ENCODE measurements at regions not wholly inside any gene's neighbourhood (a gene's known extent, or its start where the extent isn't known, plus 50 kb on each side); places are given as distances from the start of the nearest gene placed in this dataset.

- TF ChIP-seq HMGXB4 (CRISPR knock-in tag; IDR thresholded peaks at IDR 0.05; ENCODE audit: borderline replicate concordance) (no peak), SREBF2 (IDR thresholded peaks at IDR 0.05) (no peak), KDM5A (IDR thresholded peaks at IDR 0.05) (no peak), ESRRA (IDR thresholded peaks at IDR 0.05; ENCODE audit: borderline replicate concordance, low read length) (no peak), HOXB5 (CRISPR knock-in tag; IDR thresholded peaks at IDR 0.05) (no peak), FOXS1 (CRISPR knock-in tag; IDR thresholded peaks at IDR 0.05) (no peak), CBX2 (IDR thresholded peaks at IDR 0.05; ENCODE audit: borderline replicate concordance, low read depth) (no peak), FOSL2 (IDR thresholded peaks at IDR 0.05) (no peak), FOSL2 (CRISPR knock-in tag; IDR thresholded peaks at IDR 0.05) (no peak), HOXB13 (CRISPR knock-in tag; IDR thresholded peaks at IDR 0.05; ENCODE audit: low read depth) (no peak)
Observed at GRCh38 chr1:110771245-110772022, 96.7 kb upstream of the KCNA3 start (continued).

- no peak for TF ChIP-seq PHF8 (IDR thresholded peaks at IDR 0.05; ENCODE audit: borderline replicate concordance, low read depth)
- TF ChIP-seq ZFP36 (IDR thresholded peaks at IDR 0.05; ENCODE audit: borderline replicate concordance, partially characterized antibody) = no peak
- no peak for TF ChIP-seq ESRRA (IDR thresholded peaks at IDR 0.05; ENCODE audit: borderline replicate concordance, low read length)
- TF ChIP-seq NR3C1 (IDR thresholded peaks at IDR 0.05) = no peak
- no peak for TF ChIP-seq CTCF (IDR thresholded peaks at IDR 0.05)
- Histone ChIP-seq H3K9me3 (no peaks in the 10 kb centered on the region), H3K4me3 (no peak overlapping the region), H3K4me2 (no peak overlapping the region), H3K4me1 (no peaks in the 10 kb centered on the region), H3K27ac (no peak overlapping the region)
- WGBS (ENCODE audit: missing lambda C conversion rate) = 3% methylated on average over 2 of the region's 2 CpGs
- ATAC-seq = no peak
- POLR2A ChIA-PET = no interaction called here
- FAIRE-seq = no peak
- no peak for DNase-seq (ENCODE audit: low read depth in 1 of 2, low spot score in 1 of 2)
- CTCF ChIA-PET = interaction anchor here (1.1 to 1.5 kb wide), 4 partner anchors 10 to 152 kb away, joined by 3 to 7 read pairs (median 4); no protein-coding TSS in a partner anchor
Observed at GRCh38 chr1:110770832-110771231, 96.1 kb upstream of the KCNA3 start.

- POLR2A ChIA-PET = no interaction called here
Observed at GRCh38 chr1:110768605-110769004, 93.9 kb upstream of the KCNA3 start.

More at GRCh38 chr1:110768605-110769004, 93.9 kb upstream of the KCNA3 start:
- H3K4me3 ChIP-seq = no peak overlapping the region
- H3K27ac ChIP-seq = no peak overlapping the region
- no peak for ATAC-seq
- H3K4me1 ChIP-seq = no peaks in the 10 kb centered on the region
- 0% methylated on average over 2 of the region's 2 CpGs for WGBS (ENCODE audit: missing lambda C conversion rate)
- no peak for DNase-seq (ENCODE audit: low read depth in 1 of 2, low spot score in 1 of 2)
- TF ChIP-seq JUN (IDR thresholded peaks at IDR 0.05) (no peak), E2F6 (IDR thresholded peaks at IDR 0.05; ENCODE audit: borderline replicate concordance, low read depth) (no peak), HOXA7 (CRISPR knock-in tag; IDR thresholded peaks at IDR 0.05) (no peak), HDAC2 (IDR thresholded peaks at IDR 0.05) (no peak), FOSL2 (IDR thresholded peaks at IDR 0.05) (no peak), FOSL2 (CRISPR knock-in tag; IDR thresholded peaks at IDR 0.05) (no peak), MAX (IDR thresholded peaks at IDR 0.05) (no peak), ZNF302 (CRISPR knock-in tag; IDR thresholded peaks at IDR 0.05) (no peak), FOSB (CRISPR knock-in tag; IDR thresholded peaks at IDR 0.05) (no peak), MAZ (IDR thresholded peaks at IDR 0.05; ENCODE audit: borderline replicate concordance, low read depth, low read length) (no peak), CBX2 (IDR thresholded peaks at IDR 0.05; ENCODE audit: borderline replicate concordance, low read depth) (no peak), NFE2L2 (conservative IDR thresholded peaks at IDR 0.05; ENCODE audit: low read length) (no peak), USF2 (IDR thresholded peaks at IDR 0.05) (no peak), RFX5 (IDR thresholded peaks at IDR 0.05) (no peak), SMC3 (IDR thresholded peaks at IDR 0.05) (no peak), SREBF2 (IDR thresholded peaks at IDR 0.05) (no peak), GATA3 (IDR thresholded peaks at IDR 0.05; ENCODE audit: borderline replicate concordance) (no peak), KDM5A (IDR thresholded peaks at IDR 0.05) (no peak), EHMT2 (IDR thresholded peaks at IDR 0.05; ENCODE audit: low read depth) (no peak)
- no peak for FAIRE-seq
- no peak overlapping the region for H3K4me2 ChIP-seq
- no peaks in the 10 kb centered on the region for H3K9me3 ChIP-seq
- CTCF ChIA-PET = no interaction called here

All from A549 (cell line).